G401 (cell line): ENCODE measurements at regions not wholly inside any gene's neighbourhood (a gene's known extent, or its start where the extent isn't known, plus 50 kb on each side); places are given as distances from the start of the nearest gene placed in this dataset.
"Not testable (repeated sequence)": the region's sequence is repeated elsewhere in the genome, so short reads cannot be mapped to it uniquely, and the experiment has no call there.

Experiments
- DNase-seq: peaks from one replicate; pipeline ENCODE4 v3.0.0-alpha.2; 2015; ENCODE audit warnings: low spot score
- in situ Hi-C: cut with HindIII; loops from 2 replicates; pipeline ENCODE4 v1.10.0; 2016; ENCODE audit warnings: low sequenced_read_pairs, mixed read lengths

- DNase-seq, in situ Hi-C loops: not testable (repeated sequence)
These were observed 71.6 kb downstream of the PCMTD2 start for GRCh38 chr20:64327223-64327549.

DNA sequence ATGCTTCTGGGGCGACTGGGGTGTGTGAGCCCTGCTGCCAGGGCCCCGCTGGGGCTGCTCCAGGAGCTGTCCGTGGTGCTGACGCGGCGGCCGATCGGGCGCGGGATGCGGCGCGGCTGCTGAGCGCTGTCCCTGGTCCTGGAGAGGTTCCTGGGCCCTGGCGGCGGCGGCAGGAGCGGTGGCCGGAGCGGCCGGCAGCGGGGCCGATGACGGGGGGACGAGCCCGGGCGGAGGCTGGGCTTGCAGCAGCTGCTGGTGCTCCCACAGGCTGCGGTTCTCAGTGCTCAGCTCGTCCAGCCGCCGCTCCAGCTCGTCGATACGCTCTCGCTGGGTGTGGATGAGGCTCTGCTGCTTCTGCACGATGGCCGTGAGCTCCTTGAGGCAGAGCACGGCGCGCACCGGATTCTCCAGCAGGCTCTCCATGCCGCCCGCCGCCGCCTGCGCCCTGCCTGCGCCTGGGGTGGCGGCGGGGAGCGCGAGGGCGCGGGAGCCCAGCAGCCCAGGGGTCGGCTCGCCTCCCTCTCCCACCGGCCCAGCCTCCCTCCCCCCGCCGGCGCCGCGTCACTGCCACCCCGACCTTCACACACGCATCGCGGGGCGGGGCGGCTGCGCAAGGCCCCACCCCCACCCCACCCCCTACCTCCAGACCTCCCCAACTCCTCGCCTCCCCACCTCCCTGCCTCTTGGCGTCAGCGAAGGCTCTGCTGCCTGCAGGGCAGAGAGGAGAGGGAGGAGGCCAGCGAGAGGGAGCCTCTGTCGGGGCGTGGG, 72.2 kb downstream of the PCMTD2 start:
- in situ Hi-C loops, result not testable (repeated sequence)
- peak; percentile 84 for DNase-seq

- in situ Hi-C loops, result not testable (repeated sequence)
- peak; percentile 45 for DNase-seq
These were observed 73.2 kb downstream of the PCMTD2 start for GRCh38 chr20:64328595-64329250.

GRCh38 chr20:64332627-64333026, 77.1 kb downstream of the PCMTD2 start:
- DNase-seq, in situ Hi-C loops: not testable (repeated sequence)
